GM18520 (cell line): ENCODE measurements at regions not wholly inside any gene's neighbourhood (a gene's known extent, or its start where the extent isn't known, plus 50 kb on each side); places are given as distances from the start of the nearest gene placed in this dataset.
"Not testable (repeated sequence)": the region's sequence is repeated elsewhere in the genome, so short reads cannot be mapped to it uniquely, and the experiment has no call there.

Source experiments
- ATAC-seq: cut with Tn5 transposase; IDR thresholded peaks from one replicate; pipeline ENCODE4 v1.9.1; 2021; ENCODE audit not compliant: unreplicated experiment

DNA sequence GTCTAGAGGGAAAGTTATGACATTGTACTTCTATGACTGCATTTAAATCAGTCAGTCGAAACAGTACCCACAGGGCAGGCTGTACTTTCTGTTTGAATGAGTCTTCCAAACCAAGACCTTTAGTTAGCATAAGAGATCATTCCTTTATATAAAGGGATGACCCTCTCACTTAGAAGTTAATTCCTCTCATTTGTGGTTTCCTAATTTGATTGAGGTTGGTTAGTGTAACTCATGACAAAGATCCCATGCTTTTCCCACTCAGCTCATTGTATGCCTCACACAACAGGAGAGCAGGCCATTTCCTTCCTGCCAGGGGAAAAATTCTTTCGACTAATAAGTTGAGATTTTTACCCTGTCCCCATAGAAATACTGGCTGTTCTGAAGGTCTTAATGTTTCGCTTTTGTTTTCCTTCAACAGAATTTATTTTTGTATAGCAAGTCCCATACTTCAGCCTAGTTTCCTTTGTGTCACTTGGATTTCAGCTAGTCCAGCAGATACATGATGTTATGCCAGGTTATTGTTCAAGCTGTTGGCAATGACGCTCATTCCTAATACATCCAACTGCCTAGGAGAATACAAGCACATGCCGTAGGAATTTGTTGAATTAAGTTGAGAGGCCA is 500.7 kb downstream of the SPATA31D1 start:
- ATAC-seq = no peak

DNA sequence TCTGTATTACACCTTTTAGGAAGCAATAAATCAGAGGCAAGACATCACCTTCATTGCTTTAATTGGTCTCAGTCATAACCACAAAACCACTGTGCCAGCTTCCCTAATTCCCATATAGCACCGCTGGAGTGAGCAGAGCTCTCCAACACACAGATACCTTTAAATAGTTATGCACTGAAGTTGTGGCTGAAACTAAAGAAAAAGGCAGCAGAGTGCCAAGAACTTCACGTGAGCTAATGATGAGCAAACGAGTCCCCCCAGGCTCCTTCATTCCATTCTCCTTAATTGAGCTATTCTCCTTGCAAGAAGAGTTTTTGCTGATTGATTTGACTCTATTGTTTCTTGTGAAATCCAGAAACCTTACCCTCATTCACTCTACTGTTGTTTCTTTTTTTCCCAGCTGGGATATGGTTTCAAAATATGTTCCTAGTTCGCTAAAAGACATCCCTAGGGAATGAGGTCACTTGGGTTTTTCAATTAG is 501.5 kb downstream of the SPATA31D1 start:
- ATAC-seq = no peak

- not testable (repeated sequence) for ATAC-seq
Observed at GRCh38 chr9:82490821-82491220, 502.2 kb downstream of the SPATA31D1 start.

DNA sequence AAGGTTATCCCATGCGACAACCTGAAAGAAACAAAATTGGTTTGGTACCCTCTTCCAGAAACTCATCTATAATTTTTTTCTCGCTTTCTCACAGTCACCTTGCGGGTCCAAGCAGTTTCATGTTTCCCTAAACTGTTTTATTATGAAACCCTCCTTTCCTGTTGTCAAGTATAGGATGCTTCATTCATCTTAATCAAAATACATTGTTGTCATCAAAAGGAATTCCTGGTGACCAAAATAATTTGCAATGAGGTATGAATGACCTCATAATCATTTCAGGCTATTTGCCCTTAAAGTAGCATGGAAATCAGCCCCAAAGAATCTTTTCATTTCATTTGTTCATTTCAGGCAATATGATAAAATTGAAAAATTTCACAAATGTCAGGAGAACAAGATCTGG is 503.0 kb downstream of the SPATA31D1 start:
- ATAC-seq = no peak

- ATAC-seq = no peak
Observed at GRCh38 chr9:82492274-82492673, 503.7 kb downstream of the SPATA31D1 start.

DNA sequence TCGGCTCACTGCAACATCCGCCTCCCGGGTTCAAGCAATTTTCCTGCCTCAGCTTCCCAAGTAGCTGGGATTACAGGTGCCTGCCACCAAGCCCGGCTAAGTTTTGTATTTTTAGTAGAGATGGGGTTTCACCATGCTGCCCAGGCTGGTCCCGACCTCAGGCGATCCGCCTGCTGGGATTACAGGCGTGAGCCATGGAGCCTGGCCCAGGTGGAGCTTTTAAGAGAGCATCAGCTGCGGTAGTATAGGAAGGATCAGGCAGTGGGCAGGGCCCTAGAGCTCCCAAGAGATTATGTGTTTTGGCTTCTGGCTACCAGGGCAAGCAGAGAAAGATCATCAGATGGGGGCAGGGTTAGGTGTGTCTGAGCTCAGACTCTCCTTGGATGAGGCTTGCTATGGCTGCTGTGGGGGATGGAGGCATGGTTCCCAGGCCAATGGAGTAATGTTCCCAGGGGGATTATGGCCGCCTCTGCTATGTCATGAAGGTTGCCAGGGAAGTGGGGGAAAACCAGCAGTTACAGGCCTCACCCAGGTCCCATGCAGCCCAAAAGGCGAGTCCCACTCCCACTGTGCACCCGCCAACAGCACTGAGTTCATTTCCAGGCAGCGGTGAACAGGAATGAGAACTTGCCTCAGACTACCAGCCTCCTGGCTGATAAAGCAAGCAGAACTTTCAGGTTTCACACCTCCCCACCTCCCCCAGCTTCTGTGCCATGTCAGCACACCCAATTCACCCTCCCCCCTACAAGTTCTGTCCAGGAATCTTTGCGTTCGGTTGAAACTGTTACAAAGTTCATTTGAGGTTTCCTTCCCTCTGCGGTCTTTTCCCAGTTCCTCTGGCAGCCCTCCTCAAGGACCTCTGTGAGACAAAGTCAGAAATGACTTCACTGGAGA is 507.6 kb downstream of the SPATA31D1 start:
- ATAC-seq = no peak

DNA sequence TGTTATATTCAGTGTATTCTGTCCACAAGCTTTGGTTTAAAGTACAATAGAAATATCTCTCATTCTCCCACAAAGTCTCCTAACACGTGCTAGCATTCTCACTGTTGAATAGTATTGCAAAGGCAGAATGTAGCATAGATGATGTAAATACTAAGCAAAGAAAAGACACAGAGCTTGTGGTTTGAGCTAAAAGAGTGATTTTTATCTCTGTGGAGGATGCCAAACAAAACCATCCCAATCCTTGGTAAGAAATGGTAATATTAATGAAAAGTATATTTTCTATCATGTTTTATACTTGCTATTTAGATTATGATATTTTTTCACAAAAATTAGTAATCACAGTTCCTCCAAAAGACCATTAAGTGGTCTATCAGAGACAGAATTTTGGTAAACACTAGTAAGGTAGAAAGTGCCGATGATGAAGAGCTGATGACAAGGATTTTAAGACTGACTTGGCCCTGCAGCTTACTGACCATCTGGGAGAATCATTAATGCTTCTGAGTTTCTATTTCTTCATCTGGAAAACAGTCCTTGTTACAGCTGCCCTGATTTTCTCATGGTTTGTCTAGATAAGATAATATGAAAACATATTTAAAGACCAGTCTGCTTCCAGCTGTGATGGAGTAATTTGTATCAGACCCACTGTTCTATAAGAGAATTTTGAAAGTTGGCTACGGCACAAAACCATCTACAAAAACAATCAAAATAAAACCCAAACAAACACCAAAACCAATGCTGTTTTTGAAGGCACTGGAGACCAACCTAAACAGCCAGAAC is 510.2 kb downstream of the SPATA31D1 start:
- no peak for ATAC-seq

- no peak for ATAC-seq
Observed at GRCh38 chr9:82499337-82499736, 510.8 kb downstream of the SPATA31D1 start.

DNA sequence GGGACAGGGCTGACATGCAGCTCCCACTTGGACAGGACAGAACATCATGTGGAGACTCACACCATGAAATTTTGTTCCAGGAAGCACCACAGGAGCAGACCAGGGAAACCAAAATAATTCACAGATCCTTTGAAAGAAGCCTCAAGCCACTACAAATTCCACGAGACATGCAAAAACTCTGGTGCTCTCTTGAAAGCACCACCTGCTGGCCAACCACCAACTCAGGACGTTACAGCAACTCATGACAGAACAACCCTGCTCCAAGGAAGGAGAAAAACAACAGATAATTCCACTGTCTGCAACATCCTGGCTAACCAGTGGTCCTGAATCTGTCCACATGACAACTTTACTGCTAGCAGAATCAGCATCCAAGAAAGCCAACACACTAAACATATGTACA is 516.0 kb downstream of the SPATA31D1 start:
- ATAC-seq = no peak

DNA sequence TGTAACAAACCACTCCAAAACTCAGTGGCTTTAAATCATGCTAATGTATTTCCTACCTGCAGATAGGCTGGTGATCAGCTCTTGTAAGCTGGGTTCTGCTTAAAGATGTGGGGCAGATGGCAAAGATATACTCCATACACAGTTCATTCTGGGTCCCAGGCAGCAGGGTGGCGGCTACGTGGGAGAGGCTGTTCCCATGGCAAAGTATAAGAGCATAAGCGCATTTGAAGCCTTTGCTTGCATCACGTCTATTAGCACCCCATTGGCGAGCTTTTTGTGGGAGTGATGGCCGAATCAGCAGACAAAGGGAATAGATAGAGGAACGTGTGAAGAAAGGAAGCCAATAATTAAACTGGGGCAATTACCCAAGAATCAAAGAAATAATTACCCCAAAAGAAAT is 523.1 kb downstream of the SPATA31D1 start:
- no peak for ATAC-seq

DNA sequence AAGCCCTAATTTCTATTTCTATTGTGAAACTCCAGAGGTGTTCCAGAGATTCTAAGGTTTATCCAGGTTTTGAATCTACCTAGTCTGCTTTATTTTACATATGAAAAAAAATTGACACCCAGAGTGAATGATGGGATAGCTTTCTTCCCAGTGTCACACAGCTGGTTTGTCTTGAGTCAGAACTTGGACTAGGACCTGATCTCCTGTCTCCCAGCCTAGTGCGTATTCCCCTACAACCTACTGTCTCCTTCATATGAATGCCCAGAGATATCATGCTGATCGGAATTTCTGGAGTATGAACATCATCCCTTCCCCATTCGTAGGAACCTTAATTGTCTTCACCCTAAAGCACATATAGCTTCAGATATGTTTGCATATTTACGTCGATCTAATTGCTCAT is 524.2 kb downstream of the SPATA31D1 start:
- no peak for ATAC-seq

DNA sequence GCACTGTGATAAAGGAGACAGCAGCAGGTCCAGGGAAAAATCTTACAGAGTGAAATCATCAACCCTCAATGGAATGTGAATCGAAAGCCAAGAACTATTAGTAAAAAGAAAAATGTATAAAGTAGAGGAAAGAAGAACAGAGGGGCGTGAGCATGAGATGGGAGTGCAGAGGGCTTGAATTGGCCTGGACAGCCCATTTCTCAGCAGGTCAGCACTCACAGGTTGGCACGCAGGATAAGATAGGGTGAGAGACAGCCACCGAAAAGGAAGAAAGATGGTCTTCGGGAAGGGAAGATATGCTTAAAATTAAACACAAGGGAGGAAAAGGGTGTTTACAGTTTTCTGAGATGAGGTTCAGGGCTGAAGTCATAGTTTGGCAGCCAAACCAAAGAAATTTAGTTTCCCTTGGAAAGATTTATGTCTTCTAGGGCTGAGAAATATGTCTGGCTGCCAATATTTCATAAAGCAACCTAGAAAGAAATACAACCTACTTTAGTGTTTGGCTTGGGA is 524.7 kb downstream of the SPATA31D1 start:
- ATAC-seq = no peak

- no peak for ATAC-seq
Observed at GRCh38 chr9:82513976-82514735, 525.6 kb downstream of the SPATA31D1 start.

- no peak for ATAC-seq
Observed at GRCh38 chr9:82518868-82519267, 530.3 kb downstream of the SPATA31D1 start.

- ATAC-seq = no peak
Observed at GRCh38 chr9:82519332-82519731, 530.8 kb downstream of the SPATA31D1 start.

GRCh38 chr9:82524407-82524806 is 535.8 kb downstream of the SPATA31D1 start:
- ATAC-seq = no peak

DNA sequence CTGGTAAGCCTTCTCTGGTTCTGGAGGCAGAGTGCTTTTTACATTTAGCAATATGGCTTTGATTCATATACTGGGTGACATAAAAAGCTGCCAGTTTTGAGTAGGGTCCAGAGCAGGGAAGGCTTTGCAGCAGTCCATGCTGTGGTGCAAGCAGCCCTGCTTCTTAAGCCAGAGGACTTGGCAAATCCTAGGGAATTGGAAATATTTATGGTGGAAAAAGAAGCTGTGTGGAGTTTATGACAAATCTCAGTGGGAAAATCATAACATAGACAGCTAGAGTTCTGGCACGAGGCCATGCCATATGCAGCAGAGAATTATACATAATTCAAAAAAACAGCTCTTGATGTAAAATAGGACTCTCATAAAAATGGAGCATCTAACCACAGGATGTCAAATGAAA is 536.4 kb downstream of the RASEF start:
- no peak for ATAC-seq

GRCh38 chr9:82531795-82532194 is 531.1 kb downstream of the RASEF start:
- ATAC-seq = no peak

GRCh38 chr9:82532504-82533180 is 530.3 kb downstream of the RASEF start:
- no peak for ATAC-seq

- ATAC-seq = no peak
Observed at GRCh38 chr9:82535432-82535998, 527.4 kb downstream of the RASEF start.
